ENCODE measurements at regions not wholly inside any gene's neighbourhood (a gene's known extent, or its start where the extent isn't known, plus 50 kb on each side); places are given as distances from the start of the nearest gene placed in this dataset.

DNA sequence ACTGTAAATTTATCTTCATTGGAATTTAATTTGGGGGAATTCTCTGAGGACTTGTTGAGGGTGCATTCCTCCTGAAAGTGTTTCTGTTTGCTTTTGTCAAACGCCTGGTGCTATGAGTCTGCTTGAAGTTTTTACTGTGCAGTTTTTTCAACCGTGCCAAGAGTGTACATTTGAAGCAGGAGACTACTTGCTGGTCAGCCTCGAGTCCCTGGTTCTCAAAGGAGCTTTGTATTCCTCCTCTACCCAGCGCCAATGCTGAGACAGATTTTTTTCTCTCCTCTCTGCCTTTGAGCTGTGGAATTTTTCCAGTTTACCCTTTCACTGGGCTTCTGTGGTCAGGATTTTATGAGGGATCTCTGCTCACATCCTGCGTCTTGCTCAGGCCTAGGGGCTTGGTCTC lies 62.1 kb downstream of the NPY start:
- TF ChIP-seq, protein P1, sequence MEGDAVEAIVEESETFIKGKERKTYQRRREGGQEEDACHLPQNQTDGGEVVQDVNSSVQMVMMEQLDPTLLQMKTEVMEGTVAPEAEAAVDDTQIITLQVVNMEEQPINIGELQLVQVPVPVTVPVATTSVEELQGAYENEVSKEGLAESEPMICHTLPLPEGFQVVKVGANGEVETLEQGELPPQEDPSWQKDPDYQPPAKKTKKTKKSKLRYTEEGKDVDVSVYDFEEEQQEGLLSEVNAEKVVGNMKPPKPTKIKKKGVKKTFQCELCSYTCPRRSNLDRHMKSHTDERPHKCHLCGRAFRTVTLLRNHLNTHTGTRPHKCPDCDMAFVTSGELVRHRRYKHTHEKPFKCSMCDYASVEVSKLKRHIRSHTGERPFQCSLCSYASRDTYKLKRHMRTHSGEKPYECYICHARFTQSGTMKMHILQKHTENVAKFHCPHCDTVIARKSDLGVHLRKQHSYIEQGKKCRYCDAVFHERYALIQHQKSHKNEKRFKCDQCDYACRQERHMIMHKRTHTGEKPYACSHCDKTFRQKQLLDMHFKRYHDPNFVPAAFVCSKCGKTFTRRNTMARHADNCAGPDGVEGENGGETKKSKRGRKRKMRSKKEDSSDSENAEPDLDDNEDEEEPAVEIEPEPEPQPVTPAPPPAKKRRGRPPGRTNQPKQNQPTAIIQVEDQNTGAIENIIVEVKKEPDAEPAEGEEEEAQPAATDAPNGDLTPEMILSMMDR (conservative IDR thresholded peaks at IDR 0.05 in 1 of 2, IDR thresholded peaks at IDR 0.05 in 1 of 2; ENCODE audit: low read depth in 1 of 2, low read length in 2 of 2): no peak
- TF ChIP-seq EZH2 (IDR thresholded peaks at IDR 0.05; ENCODE audit: low read length, missing control alignments): no peak

Data from fibroblast of lung (primary cell).